HEK293 (cell line): ENCODE measurements at regions not wholly inside any gene's neighbourhood (a gene's known extent, or its start where the extent isn't known, plus 50 kb on each side); places are given as distances from the start of the nearest gene placed in this dataset.

Experiments used
- CTCF ChIA-PET: fragments of 350-600 bp; formaldehyde crosslinking; extraction: SDS; loops from one replicate; lab custom pipeline; 2021; ENCODE audit warnings: antibody characterized with exemption; lab: Yijun Ruan, JAX
- POLR2A ChIA-PET: fragments of 300-600 bp; formaldehyde crosslinking; extraction: SDS; loops from one replicate; lab custom pipeline; 2020; ENCODE audit warnings: antibody characterized with exemption, inconsistent platforms; lab: Yijun Ruan, JAX
- H3K27ac ChIP-seq: fragments of 200-500 bp; sonication (Bioruptor generic); 2 replicates; pipeline ENCODE4 v1.5.1; 2014; ENCODE audit warnings: low read depth, low read length, control low read depth, inconsistent platforms; ENCODE audit errors: extremely low read depth
- H3K36me3 ChIP-seq, 2 experiments: fragments of 200-500 bp in 1 of 2; sonication (Bioruptor generic) in 1 of 2; 1 replicate in 1 of 2; 2 replicates in 1 of 2; pipeline ENCODE4 v1.5.1; 2014 to 2017; ENCODE audit warnings: inconsistent platforms in 2 of 2, low read length in 2 of 2; ENCODE audit not compliant: control insufficient read depth in 2 of 2, insufficient read depth in 1 of 2
- H3K4me1 ChIP-seq: fragments of 200-500 bp; sonication (Bioruptor generic); 2 replicates; pipeline ENCODE4 v1.5.1; 2014; ENCODE audit warnings: mild to moderate bottlenecking, low read length, inconsistent platforms; ENCODE audit not compliant: control insufficient read depth, insufficient read depth
- H3K4me3 ChIP-seq: 2 replicates; pipeline ENCODE4 v1.5.1; 2011; ENCODE audit warnings: low read depth, mild to moderate bottlenecking, control low read depth, low read length, moderate library complexity
- H3K9me3 ChIP-seq: fragments of 200-500 bp; sonication (Bioruptor generic); 2 replicates; pipeline ENCODE4 v1.5.1; 2014; ENCODE audit warnings: low read depth, low read length, inconsistent platforms; ENCODE audit not compliant: control insufficient read depth, insufficient read depth
- PRDM1 ChIP-seq: fragments of 450-650 bp; formaldehyde crosslinking; IDR thresholded peaks from 2 replicates; pipeline ENCODE4; 2016; ENCODE audit warnings: missing biosample characterization, missing genetic modification characterization
- SP3 ChIP-seq: fragments of 450-650 bp; formaldehyde crosslinking; IDR thresholded peaks from 2 replicates; pipeline ENCODE4 v1.5.1; 2016; ENCODE audit warnings: missing biosample characterization, missing genetic modification characterization
- TRIM28 ChIP-seq: IDR thresholded peaks from 2 replicates; pipeline ENCODE4 v1.6.1; 2011; ENCODE audit warnings: low read length, control low read depth, borderline replicate concordance
- ZEB2 ChIP-seq: fragments of 450-650 bp; formaldehyde crosslinking; IDR thresholded peaks from 2 replicates; pipeline ENCODE4 v1.5.1; 2016; ENCODE audit warnings: missing biosample characterization, missing genetic modification characterization
- ZFP3 ChIP-seq: fragments of 450-650 bp; formaldehyde crosslinking; IDR thresholded peaks from 2 replicates; pipeline ENCODE4 v1.5.1; 2016; ENCODE audit warnings: low read depth, missing biosample characterization, missing genetic modification characterization
- ZFP37 ChIP-seq: fragments of 450-650 bp; formaldehyde crosslinking; IDR thresholded peaks from 2 replicates; pipeline ENCODE4 v1.5.1; 2016; ENCODE audit warnings: missing biosample characterization, missing genetic modification characterization
- ZNF114 ChIP-seq: fragments of 450-650 bp; formaldehyde crosslinking; IDR thresholded peaks from 2 replicates; pipeline ENCODE4 v1.5.0; 2017; ENCODE audit warnings: missing biosample characterization, missing genetic modification characterization
- ZNF221 ChIP-seq: fragments of 450-650 bp; formaldehyde crosslinking; IDR thresholded peaks from 2 replicates; pipeline ENCODE4 v1.5.1; 2017; ENCODE audit warnings: missing biosample characterization, missing genetic modification characterization, borderline replicate concordance
- ZNF239 ChIP-seq: fragments of 450-650 bp; formaldehyde crosslinking; IDR thresholded peaks from 2 replicates; pipeline ENCODE4 v1.5.1; 2016; ENCODE audit warnings: missing biosample characterization, missing genetic modification characterization
- ZNF248 ChIP-seq: fragments of 450-650 bp; formaldehyde crosslinking; IDR thresholded peaks from 2 replicates; pipeline ENCODE4 v1.5.1; 2017; ENCODE audit warnings: missing biosample characterization, missing genetic modification characterization
- ZNF404 ChIP-seq: fragments of 450-650 bp; formaldehyde crosslinking; IDR thresholded peaks from 2 replicates; pipeline ENCODE4 v1.5.1; 2017; ENCODE audit warnings: missing biosample characterization, missing genetic modification characterization
- ZNF416 ChIP-seq: fragments of 450-650 bp; formaldehyde crosslinking; IDR thresholded peaks from 2 replicates; pipeline ENCODE4 v1.5.1; 2016; ENCODE audit warnings: missing biosample characterization, missing genetic modification characterization
- ZNF48 ChIP-seq: fragments of 450-650 bp; formaldehyde crosslinking; IDR thresholded peaks from 2 replicates; pipeline ENCODE4 v1.5.1; 2016; ENCODE audit warnings: missing biosample characterization, missing genetic modification characterization
- ZNF660 ChIP-seq: fragments of 450-650 bp; IDR thresholded peaks from 2 replicates; pipeline ENCODE4 v1.5.1; 2018; ENCODE audit warnings: missing biosample characterization, mild to moderate bottlenecking, missing genetic modification characterization
- ZNF76 ChIP-seq: fragments of 450-650 bp; formaldehyde crosslinking; IDR thresholded peaks from 2 replicates; pipeline ENCODE4; 2016; ENCODE audit warnings: low read depth, missing biosample characterization, missing genetic modification characterization, borderline replicate concordance
- TF ChIP-seq, protein P1 (sequence below): fragments of 450-650 bp; formaldehyde crosslinking; IDR thresholded peaks from 2 replicates; pipeline ENCODE4 v1.5.1; 2017; ENCODE audit warnings: missing biosample characterization, missing genetic modification characterization
- TF ChIP-seq, protein P2 (sequence below): fragments of 450-650 bp; formaldehyde crosslinking; IDR thresholded peaks from 2 replicates; pipeline ENCODE4 v1.5.1; 2016; ENCODE audit warnings: missing biosample characterization, missing genetic modification characterization
- TF ChIP-seq, protein P3 (sequence below): fragments of 450-650 bp; formaldehyde crosslinking; IDR thresholded peaks from 2 replicates; pipeline ENCODE4 v1.5.0; 2017; ENCODE audit warnings: missing biosample characterization, missing genetic modification characterization, borderline replicate concordance
- TF ChIP-seq, protein P4 (sequence below): fragments of 450-650 bp; formaldehyde crosslinking; IDR thresholded peaks from 2 replicates; pipeline ENCODE4 v1.5.1; 2017; ENCODE audit warnings: missing biosample characterization, missing genetic modification characterization
- TF ChIP-seq, protein P5 (sequence below): fragments of 450-650 bp; formaldehyde crosslinking; IDR thresholded peaks from 2 replicates; pipeline ENCODE4 v1.5.1; 2016; ENCODE audit warnings: missing biosample characterization, missing genetic modification characterization

DNA sequence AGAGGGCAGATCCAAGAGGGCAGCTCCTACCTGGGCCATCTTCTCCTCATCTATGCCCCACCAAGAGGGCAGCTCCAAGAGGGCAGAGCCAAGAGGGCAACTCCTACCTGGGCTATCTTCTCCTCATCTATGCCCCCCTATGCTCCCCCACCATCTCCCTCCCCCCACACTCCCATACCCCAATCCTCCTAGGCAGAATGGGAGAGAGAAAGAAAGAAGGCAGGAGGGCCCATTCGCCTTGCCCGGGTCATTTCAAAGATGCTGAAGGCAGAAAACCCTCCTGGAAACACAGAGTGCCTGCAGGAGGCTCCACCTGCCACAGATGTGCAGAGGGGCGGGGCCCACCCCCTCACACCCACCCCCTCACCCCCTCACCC, 78.5 kb downstream of the BUD13 start:
- H3K9me3 ChIP-seq = no peaks in the 10 kb centered on the region
- TF ChIP-seq ZNF239 (tag by site-specific recombination) = no peak
- no peak for TF ChIP-seq PRDM1 (tag by site-specific recombination)
- TF ChIP-seq ZNF404 (tag by site-specific recombination) = no peak
- TF ChIP-seq ZNF416 = no peak
- TF ChIP-seq, protein P1, sequence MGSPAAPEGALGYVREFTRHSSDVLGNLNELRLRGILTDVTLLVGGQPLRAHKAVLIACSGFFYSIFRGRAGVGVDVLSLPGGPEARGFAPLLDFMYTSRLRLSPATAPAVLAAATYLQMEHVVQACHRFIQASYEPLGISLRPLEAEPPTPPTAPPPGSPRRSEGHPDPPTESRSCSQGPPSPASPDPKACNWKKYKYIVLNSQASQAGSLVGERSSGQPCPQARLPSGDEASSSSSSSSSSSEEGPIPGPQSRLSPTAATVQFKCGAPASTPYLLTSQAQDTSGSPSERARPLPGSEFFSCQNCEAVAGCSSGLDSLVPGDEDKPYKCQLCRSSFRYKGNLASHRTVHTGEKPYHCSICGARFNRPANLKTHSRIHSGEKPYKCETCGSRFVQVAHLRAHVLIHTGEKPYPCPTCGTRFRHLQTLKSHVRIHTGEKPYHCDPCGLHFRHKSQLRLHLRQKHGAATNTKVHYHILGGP = no peak
- TF ChIP-seq, protein P2, sequence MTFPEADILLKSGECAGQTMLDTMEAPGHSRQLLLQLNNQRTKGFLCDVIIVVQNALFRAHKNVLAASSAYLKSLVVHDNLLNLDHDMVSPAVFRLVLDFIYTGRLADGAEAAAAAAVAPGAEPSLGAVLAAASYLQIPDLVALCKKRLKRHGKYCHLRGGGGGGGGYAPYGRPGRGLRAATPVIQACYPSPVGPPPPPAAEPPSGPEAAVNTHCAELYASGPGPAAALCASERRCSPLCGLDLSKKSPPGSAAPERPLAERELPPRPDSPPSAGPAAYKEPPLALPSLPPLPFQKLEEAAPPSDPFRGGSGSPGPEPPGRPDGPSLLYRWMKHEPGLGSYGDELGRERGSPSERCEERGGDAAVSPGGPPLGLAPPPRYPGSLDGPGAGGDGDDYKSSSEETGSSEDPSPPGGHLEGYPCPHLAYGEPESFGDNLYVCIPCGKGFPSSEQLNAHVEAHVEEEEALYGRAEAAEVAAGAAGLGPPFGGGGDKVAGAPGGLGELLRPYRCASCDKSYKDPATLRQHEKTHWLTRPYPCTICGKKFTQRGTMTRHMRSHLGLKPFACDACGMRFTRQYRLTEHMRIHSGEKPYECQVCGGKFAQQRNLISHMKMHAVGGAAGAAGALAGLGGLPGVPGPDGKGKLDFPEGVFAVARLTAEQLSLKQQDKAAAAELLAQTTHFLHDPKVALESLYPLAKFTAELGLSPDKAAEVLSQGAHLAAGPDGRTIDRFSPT (tag by site-specific recombination) = no peak
- TF ChIP-seq ZNF221 = no peak
- no peak for TF ChIP-seq ZNF248 (tag by site-specific recombination)
- TF ChIP-seq ZEB2 (tag by site-specific recombination) = no peak
- TF ChIP-seq ZFP3 (tag by site-specific recombination) = no peak
- TF ChIP-seq ZFP37 (tag by site-specific recombination) = no peak
- TF ChIP-seq, protein P3, sequence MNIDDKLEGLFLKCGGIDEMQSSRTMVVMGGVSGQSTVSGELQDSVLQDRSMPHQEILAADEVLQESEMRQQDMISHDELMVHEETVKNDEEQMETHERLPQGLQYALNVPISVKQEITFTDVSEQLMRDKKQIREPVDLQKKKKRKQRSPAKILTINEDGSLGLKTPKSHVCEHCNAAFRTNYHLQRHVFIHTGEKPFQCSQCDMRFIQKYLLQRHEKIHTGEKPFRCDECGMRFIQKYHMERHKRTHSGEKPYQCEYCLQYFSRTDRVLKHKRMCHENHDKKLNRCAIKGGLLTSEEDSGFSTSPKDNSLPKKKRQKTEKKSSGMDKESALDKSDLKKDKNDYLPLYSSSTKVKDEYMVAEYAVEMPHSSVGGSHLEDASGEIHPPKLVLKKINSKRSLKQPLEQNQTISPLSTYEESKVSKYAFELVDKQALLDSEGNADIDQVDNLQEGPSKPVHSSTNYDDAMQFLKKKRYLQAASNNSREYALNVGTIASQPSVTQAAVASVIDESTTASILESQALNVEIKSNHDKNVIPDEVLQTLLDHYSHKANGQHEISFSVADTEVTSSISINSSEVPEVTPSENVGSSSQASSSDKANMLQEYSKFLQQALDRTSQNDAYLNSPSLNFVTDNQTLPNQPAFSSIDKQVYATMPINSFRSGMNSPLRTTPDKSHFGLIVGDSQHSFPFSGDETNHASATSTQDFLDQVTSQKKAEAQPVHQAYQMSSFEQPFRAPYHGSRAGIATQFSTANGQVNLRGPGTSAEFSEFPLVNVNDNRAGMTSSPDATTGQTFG (tag by site-specific recombination) = no peak
- TF ChIP-seq, protein P4, sequence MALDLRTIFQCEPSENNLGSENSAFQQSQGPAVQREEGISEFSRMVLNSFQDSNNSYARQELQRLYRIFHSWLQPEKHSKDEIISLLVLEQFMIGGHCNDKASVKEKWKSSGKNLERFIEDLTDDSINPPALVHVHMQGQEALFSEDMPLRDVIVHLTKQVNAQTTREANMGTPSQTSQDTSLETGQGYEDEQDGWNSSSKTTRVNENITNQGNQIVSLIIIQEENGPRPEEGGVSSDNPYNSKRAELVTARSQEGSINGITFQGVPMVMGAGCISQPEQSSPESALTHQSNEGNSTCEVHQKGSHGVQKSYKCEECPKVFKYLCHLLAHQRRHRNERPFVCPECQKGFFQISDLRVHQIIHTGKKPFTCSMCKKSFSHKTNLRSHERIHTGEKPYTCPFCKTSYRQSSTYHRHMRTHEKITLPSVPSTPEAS (tag by site-specific recombination) = no peak
- H3K4me1 ChIP-seq = no peaks in the 10 kb centered on the region
- H3K36me3 ChIP-seq = no peaks in the 10 kb centered on the region
- H3K4me3 ChIP-seq = no peak overlapping the region
- POLR2A ChIA-PET = no interaction called here
- CTCF ChIA-PET = interaction anchor here (1.1 kb wide), 1 partner anchor 10 kb away, joined by 4 read pairs; no protein-coding TSS in a partner anchor
- H3K27ac ChIP-seq = no peak overlapping the region

DNA sequence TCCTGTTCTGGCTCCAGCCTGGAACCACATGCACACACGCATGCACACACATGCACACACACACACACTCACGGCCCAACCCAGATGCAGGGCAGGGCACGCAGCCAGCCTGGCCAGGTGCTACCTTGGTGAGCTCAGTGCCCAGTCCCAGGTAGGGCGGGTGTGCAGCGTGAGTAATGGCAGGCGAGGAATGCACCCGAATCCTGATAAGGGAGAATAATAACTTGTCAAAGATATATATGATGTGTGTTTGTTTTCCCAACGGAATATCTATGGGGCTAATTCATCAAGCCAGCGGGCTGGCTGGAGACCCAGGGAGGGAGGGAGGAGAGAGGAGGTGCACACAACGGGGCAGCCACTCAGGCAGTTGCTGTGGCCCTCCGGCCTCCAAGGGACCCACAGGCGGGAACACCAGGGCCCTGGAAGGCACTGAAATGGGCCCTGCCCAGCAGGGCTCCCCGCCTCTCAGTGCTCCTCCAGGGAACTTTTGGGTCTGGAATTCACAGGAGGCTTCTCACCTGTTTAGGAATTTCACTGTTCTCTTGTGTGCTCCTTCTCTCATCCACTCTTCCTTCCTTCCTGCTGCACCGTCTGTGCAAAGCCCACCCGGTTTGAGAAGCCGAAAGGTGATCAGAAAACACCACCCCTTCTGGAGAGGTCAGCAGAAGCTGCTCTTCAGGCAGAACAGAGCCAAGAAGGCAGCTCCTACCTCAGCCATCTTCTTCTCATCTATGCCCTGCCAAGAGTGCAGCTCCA, 79.0 kb downstream of the BUD13 start:
- Histone ChIP-seq H3K4me1 (no peaks in the 10 kb centered on the region), H3K4me3 (no peak overlapping the region), H3K9me3 (no peaks in the 10 kb centered on the region), H3K27ac (no peak overlapping the region), H3K36me3 (no peaks in the 10 kb centered on the region)
- CTCF ChIA-PET = interaction anchor here (1.1 kb wide), 1 partner anchor 10 kb away, joined by 4 read pairs; no protein-coding TSS in a partner anchor
- TF ChIP-seq, protein P4 (tag by site-specific recombination) = peak; percentile 60; the same call in 1 of the 2 replicates
- TF ChIP-seq SP3 (no peak), TRIM28 (no peak), ZNF660 (tag by site-specific recombination) (no peak), ZNF114 (tag by site-specific recombination) (no peak), ZNF48 (no peak), ZNF76 (no peak)
- TF ChIP-seq, protein P5, sequence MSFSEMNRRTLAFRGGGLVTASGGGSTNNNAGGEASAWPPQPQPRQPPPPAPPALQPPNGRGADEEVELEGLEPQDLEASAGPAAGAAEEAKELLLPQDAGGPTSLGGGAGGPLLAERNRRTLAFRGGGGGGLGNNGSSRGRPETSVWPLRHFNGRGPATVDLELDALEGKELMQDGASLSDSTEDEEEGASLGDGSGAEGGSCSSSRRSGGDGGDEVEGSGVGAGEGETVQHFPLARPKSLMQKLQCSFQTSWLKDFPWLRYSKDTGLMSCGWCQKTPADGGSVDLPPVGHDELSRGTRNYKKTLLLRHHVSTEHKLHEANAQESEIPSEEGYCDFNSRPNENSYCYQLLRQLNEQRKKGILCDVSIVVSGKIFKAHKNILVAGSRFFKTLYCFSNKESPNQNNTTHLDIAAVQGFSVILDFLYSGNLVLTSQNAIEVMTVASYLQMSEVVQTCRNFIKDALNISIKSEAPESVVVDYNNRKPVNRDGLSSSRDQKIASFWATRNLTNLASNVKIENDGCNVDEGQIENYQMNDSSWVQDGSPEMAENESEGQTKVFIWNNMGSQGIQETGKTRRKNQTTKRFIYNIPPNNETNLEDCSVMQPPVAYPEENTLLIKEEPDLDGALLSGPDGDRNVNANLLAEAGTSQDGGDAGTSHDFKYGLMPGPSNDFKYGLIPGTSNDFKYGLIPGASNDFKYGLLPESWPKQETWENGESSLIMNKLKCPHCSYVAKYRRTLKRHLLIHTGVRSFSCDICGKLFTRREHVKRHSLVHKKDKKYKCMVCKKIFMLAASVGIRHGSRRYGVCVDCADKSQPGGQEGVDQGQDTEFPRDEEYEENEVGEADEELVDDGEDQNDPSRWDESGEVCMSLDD (tag by site-specific recombination) = no peak
- POLR2A ChIA-PET = no interaction called here
